ENCODE measurements at regions not wholly inside any gene's neighbourhood (a gene's known extent, or its start where the extent isn't known, plus 50 kb on each side); places are given as distances from the start of the nearest gene placed in this dataset.

- no peak for DNase-seq
Observed at GRCh38 chrX:9148615-9149399, 114.9 kb upstream of the FAM9B start.

- no peak for DNase-seq
Observed at GRCh38 chrX:9149501-9150245, 115.7 kb upstream of the FAM9B start.

- no peak for DNase-seq
Observed at GRCh38 chrX:9151772-9152307, 117.9 kb upstream of the FAM9B start.

- DNase-seq, result no peak
Observed at GRCh38 chrX:9153300-9153699, 119.4 kb upstream of the FAM9B start.

- DNase-seq, result no peak
Observed at GRCh38 chrX:9158611-9159010, 124.7 kb upstream of the FAM9B start.

GRCh38 chrX:9160698-9161329 lies 126.9 kb upstream of the FAM9B start:
- no peak for DNase-seq

GRCh38 chrX:9162698-9163097 lies 128.8 kb upstream of the FAM9B start:
- no peak for DNase-seq

- DNase-seq, result no peak
Observed at GRCh38 chrX:9163214-9163709, 129.3 kb upstream of the FAM9B start.

- no peak for DNase-seq
Observed at GRCh38 chrX:9164086-9164485, 130.2 kb upstream of the FAM9B start.

- no peak for DNase-seq
Observed at GRCh38 chrX:9164533-9165426, 130.9 kb upstream of the FAM9B start.

GRCh38 chrX:9166584-9166944 lies 132.6 kb upstream of the FAM9B start:
- no peak for DNase-seq

- no peak for DNase-seq
Observed at GRCh38 chrX:9171841-9172463, 138.0 kb upstream of the FAM9B start.

GRCh38 chrX:9172464-9172850 lies 138.5 kb upstream of the FAM9B start:
- DNase-seq, result no peak

GRCh38 chrX:9180623-9181022 lies 146.7 kb upstream of the FAM9B start:
- no peak for DNase-seq

GRCh38 chrX:9182041-9182440 lies 148.1 kb upstream of the FAM9B start:
- DNase-seq, result no peak

GRCh38 chrX:9183481-9183880 lies 149.6 kb upstream of the FAM9B start:
- no peak for DNase-seq

GRCh38 chrX:9184211-9184610 lies 150.3 kb upstream of the FAM9B start:
- no peak for DNase-seq

- no peak for DNase-seq
Observed at GRCh38 chrX:9188117-9188516, 154.2 kb upstream of the FAM9B start.

GRCh38 chrX:9189286-9189685 lies 155.4 kb upstream of the FAM9B start:
- DNase-seq, result no peak

- DNase-seq, result no peak
Observed at GRCh38 chrX:9191392-9191791, 157.5 kb upstream of the FAM9B start.

GRCh38 chrX:9195199-9195880 lies 161.4 kb upstream of the FAM9B start:
- DNase-seq, result peak; percentile 2

Data from NCI-H187 treated with DMSO at 0.1 percent for 48 hours (cell line).